Kidney epithelial cell (primary cell): ENCODE measurements at regions not wholly inside any gene's neighbourhood (a gene's known extent, or its start where the extent isn't known, plus 50 kb on each side); places are given as distances from the start of the nearest gene placed in this dataset.

Source experiments
- DNase-seq: peaks from one replicate; pipeline ENCODE4 v3.0.0-alpha.2; 2010; ENCODE audit warnings: low read depth
- H3K27me3 ChIP-seq: 2 replicates; pipeline ENCODE4 v1.6.0; 2011; ENCODE audit warnings: low read length; ENCODE audit not compliant: control insufficient read depth, insufficient read depth
- H3K36me3 ChIP-seq: 2 replicates; pipeline ENCODE4 v1.5.1; 2011; ENCODE audit warnings: low read length; ENCODE audit not compliant: control insufficient read depth, insufficient read depth
- H3K4me3 ChIP-seq: 2 replicates; pipeline ENCODE4 v1.5.1; 2011; ENCODE audit warnings: low read depth, mild to moderate bottlenecking, control low read depth, low read length
- TF ChIP-seq, protein P1 (sequence below): IDR thresholded peaks from 2 replicates; pipeline ENCODE4 v1.5.1; 2011; ENCODE audit warnings: mild to moderate bottlenecking, moderate library complexity, low read length, control low read depth, inconsistent platforms; ENCODE audit not compliant: insufficient read depth, poor library complexity, severe bottlenecking

DNA sequence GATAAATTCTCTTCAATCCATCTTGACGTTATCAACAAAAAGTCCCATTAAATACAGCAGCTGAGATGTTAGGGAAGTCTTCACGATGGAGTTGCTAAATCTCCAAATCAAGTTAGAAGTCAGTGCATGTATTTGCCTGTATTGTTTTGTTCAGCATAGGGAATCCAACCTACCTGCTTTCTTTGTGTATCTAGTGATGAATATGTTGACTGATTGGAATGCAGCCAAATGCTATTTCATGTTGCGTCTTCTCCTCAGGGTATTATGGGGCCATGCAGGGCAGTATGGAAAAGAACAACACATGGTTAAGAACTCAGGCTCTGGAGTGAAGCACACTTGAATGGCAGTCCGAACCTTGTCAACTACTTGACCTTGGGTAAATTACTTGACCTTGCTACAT, 529.5 kb upstream of the ZNF462 start:
- H3K36me3 ChIP-seq: no peaks in the 10 kb centered on the region
- TF ChIP-seq, protein P1, sequence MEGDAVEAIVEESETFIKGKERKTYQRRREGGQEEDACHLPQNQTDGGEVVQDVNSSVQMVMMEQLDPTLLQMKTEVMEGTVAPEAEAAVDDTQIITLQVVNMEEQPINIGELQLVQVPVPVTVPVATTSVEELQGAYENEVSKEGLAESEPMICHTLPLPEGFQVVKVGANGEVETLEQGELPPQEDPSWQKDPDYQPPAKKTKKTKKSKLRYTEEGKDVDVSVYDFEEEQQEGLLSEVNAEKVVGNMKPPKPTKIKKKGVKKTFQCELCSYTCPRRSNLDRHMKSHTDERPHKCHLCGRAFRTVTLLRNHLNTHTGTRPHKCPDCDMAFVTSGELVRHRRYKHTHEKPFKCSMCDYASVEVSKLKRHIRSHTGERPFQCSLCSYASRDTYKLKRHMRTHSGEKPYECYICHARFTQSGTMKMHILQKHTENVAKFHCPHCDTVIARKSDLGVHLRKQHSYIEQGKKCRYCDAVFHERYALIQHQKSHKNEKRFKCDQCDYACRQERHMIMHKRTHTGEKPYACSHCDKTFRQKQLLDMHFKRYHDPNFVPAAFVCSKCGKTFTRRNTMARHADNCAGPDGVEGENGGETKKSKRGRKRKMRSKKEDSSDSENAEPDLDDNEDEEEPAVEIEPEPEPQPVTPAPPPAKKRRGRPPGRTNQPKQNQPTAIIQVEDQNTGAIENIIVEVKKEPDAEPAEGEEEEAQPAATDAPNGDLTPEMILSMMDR: no peak
- no peak for DNase-seq
- no peaks in the 10 kb centered on the region for H3K27me3 ChIP-seq
- no peak overlapping the region for H3K4me3 ChIP-seq

DNA sequence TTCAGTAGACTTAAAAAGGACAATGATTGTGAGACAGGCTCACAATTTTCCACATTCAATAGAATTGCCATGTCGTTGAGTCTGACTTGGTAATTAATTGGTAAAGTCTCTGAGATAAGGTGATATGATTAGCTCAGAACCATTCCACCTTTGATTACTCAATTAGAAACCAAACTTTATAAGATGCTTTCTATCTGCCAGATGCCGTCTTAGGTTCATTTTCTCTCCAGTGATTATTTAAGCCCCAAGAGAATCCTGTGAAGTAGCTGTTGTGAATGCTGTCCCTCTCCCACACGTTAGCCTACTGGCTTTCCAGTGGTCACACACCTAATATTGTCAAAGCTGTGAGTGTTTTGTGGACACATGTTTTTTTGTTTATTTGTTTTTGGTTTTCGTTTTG, 528.9 kb upstream of the ZNF462 start:
- H3K4me3 ChIP-seq: no peak overlapping the region
- DNase-seq: no peak
- H3K27me3 ChIP-seq: no peaks in the 10 kb centered on the region
- TF ChIP-seq, protein P1: no peak
- H3K36me3 ChIP-seq: no peaks in the 10 kb centered on the region

DNA sequence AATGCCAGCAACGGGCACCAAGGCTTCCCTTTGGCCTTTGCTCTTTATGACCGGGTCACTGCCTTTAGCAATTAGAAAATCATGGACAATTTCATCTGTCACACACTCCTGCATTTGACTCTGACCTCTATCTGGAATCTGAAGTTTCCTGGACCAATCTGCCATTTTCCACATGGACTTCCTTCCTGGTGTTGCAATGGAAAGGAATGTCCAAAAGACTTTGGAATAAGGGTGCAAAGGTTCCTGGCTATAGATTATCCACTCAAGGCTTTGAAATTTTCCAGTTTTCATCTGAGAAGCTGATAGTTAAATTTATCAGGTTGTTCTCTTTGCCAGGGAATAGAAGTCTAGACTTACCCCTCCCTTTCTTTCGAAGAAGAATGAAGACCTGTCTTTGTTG, 523.1 kb upstream of the ZNF462 start:
- Histone ChIP-seq H3K36me3 (no peaks in the 10 kb centered on the region), H3K27me3 (no peaks in the 10 kb centered on the region), H3K4me3 (no peak overlapping the region)
- DNase-seq: no peak
- TF ChIP-seq, protein P1: no peak

DNA sequence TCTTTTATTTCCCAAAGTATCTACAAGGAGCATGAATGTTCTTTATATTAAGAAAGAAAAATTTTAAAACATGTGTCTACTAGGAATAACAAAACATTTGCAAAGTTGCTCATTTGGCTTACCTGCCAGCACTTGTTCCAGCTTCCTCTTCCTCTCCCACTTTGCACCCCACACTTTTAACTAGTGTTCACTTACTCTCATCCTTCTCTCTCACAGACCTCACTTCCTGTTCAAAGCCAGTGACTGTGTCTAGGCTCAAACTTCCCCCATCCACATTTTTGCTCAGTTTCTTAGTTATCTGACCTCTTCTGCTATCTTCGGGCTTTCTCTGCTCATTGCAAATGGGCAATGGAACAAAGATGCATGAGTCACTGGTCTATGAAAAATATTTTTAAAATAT, 512.2 kb upstream of the ZNF462 start:
- TF ChIP-seq, protein P1: no peak
- DNase-seq: no peak
- H3K4me3 ChIP-seq: no peak overlapping the region
- H3K36me3 ChIP-seq: no peaks in the 10 kb centered on the region
- H3K27me3 ChIP-seq: no peaks in the 10 kb centered on the region

DNA sequence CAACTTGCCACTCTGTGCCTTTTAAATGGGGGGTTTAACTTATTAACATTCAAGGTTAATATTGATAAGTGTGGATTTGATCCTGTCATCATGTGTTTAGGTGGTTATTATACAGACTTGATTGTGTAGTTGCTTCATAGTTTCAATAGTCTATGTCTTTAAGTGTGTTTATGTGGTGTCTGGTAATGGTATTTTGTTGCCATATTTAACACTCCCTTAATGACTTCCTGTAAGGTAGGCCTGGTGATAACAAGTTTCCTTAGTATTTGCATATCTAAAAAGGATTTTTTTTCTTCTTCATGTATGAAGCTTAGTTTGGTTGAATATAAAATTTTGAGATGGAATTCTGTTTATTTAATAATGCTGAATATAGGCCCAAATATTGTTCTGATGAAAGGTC, 506.0 kb upstream of the ZNF462 start:
- no peak for DNase-seq

DNA sequence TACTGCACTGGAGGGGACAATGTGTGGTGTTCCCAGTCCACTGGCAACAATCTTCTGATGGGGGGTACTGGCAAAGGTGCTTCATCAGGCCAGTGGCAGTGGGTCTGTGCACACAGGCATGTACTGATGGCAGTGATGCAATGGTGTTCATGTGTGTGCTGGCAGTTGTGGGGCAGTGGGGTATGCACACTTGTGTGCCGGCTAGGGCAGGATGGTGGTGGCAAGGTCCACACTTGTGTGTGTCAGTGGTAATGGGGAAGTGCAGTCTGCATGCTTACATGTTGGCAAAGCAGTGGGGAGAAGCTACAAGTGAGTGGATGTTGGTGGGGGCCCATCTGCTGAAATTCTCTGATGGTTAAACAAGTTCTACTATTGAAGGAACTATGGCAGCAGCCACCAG, 504.6 kb upstream of the ZNF462 start:
- H3K36me3 ChIP-seq: no peaks in the 10 kb centered on the region
- TF ChIP-seq, protein P1: no peak
- H3K27me3 ChIP-seq: no peaks in the 10 kb centered on the region
- DNase-seq: no peak
- H3K4me3 ChIP-seq: no peak overlapping the region

More for the DNA sequence above, 506.0 kb upstream of the ZNF462 start:
- Histone ChIP-seq H3K27me3 (no peaks in the 10 kb centered on the region), H3K36me3 (no peaks in the 10 kb centered on the region), H3K4me3 (no peak overlapping the region)
- TF ChIP-seq, protein P1: no peak
